ENCODE measurements at regions not wholly inside any gene's neighbourhood (a gene's known extent, or its start where the extent isn't known, plus 50 kb on each side); places are given as distances from the start of the nearest gene placed in this dataset.

DNA sequence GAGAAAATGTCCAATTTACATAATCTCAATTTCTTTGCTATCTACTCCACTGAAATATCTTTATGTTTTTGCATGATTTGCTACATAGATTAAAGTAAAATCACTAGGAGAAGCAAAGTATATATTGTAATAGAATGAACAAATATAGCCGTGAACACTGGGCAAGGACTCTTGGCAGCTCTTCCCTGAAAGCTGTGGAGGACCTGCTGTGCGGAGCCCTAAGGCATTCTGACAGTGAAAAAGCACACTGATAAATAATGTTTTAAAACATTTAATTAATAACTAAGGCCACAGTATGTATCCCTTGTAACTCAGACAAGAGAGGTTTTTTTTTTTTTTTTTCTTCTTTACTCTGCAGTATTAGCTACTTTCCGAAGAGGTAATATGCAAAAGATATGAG, 256.1 kb upstream of the DPYD start:
- H3K4me3 ChIP-seq (ENCODE audit: low read depth, poor library complexity, severe bottlenecking): no peak overlapping the region
- no peak for TF ChIP-seq POLR2A (IDR thresholded peaks at IDR 0.05)
- TF ChIP-seq, protein P1, sequence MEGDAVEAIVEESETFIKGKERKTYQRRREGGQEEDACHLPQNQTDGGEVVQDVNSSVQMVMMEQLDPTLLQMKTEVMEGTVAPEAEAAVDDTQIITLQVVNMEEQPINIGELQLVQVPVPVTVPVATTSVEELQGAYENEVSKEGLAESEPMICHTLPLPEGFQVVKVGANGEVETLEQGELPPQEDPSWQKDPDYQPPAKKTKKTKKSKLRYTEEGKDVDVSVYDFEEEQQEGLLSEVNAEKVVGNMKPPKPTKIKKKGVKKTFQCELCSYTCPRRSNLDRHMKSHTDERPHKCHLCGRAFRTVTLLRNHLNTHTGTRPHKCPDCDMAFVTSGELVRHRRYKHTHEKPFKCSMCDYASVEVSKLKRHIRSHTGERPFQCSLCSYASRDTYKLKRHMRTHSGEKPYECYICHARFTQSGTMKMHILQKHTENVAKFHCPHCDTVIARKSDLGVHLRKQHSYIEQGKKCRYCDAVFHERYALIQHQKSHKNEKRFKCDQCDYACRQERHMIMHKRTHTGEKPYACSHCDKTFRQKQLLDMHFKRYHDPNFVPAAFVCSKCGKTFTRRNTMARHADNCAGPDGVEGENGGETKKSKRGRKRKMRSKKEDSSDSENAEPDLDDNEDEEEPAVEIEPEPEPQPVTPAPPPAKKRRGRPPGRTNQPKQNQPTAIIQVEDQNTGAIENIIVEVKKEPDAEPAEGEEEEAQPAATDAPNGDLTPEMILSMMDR (IDR thresholded peaks at IDR 0.05): no peak
- WGBS, 2 donors: 74 to 76% methylated on average over 3 of the region's 3 CpGs
- DNase-seq (ENCODE audit: low spot score in 2 of 2): no peak
- intact Hi-C loops (cut with DNase I; ENCODE audit: low total_unique reads): no loop called here

DNA sequence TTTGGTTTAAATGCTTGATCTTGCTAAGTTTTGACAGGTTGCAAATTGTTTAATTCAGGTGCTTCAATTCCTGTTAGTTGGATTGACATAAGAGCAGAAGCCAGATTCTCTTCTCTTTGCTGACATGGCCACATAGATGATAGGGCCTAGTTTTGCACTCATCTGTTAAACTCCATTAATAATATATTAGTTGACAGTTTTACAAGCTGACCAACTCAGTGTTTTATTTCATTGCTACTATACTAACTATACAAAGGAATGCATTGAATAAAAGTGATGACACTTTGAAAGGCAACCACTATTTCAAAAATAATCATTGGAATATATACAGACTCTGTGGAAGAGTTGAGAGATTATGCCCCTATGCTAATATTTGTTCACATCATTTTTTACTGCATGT, 255.6 kb upstream of the DPYD start:
- intact Hi-C loops (cut with DNase I; ENCODE audit: low total_unique reads): no loop called here
- H3K4me3 ChIP-seq (ENCODE audit: low read depth, poor library complexity, severe bottlenecking): no peak overlapping the region
- no peak for DNase-seq (ENCODE audit: low spot score in 2 of 2)
- TF ChIP-seq, protein P1 (IDR thresholded peaks at IDR 0.05): no peak
- TF ChIP-seq POLR2A (IDR thresholded peaks at IDR 0.05): no peak

GRCh38 chr1:98172578-98172977, 251.7 kb upstream of the DPYD start:
- TF ChIP-seq, protein P1 (IDR thresholded peaks at IDR 0.05): no peak
- no peak for TF ChIP-seq POLR2A (IDR thresholded peaks at IDR 0.05)
- intact Hi-C loops (cut with DNase I; ENCODE audit: low total_unique reads): no loop called here
- H3K4me3 ChIP-seq (ENCODE audit: low read depth, poor library complexity, severe bottlenecking): no peak overlapping the region
- WGBS, 2 donors: 59 to 66% methylated on average over 3 of the region's 3 CpGs
- no peak for DNase-seq (ENCODE audit: low spot score in 2 of 2)

- H3K4me3 ChIP-seq (ENCODE audit: low read depth, poor library complexity, severe bottlenecking): no peak overlapping the region
- WGBS, 2 donors: 69 to 74% methylated on average over 2 of the region's 2 CpGs
- TF ChIP-seq, protein P1 (IDR thresholded peaks at IDR 0.05): no peak
- TF ChIP-seq POLR2A (IDR thresholded peaks at IDR 0.05): no peak
- no peak for DNase-seq (ENCODE audit: low spot score in 2 of 2)
- intact Hi-C loops (cut with DNase I; ENCODE audit: low total_unique reads): no loop called here
These were observed 251.2 kb upstream of the DPYD start for GRCh38 chr1:98172022-98172421.

GRCh38 chr1:98164509-98164908, 243.7 kb upstream of the DPYD start:
- DNase-seq (ENCODE audit: low spot score in 2 of 2): no peak
- 71 to 74% methylated on average over 4 of the region's 4 CpGs for WGBS, 2 donors
- H3K4me3 ChIP-seq (ENCODE audit: low read depth, poor library complexity, severe bottlenecking): no peak overlapping the region
- TF ChIP-seq POLR2A (IDR thresholded peaks at IDR 0.05): no peak
- TF ChIP-seq, protein P1 (IDR thresholded peaks at IDR 0.05): no peak
- intact Hi-C loops (cut with DNase I; ENCODE audit: low total_unique reads): no loop called here

- WGBS, 2 donors: 59 to 66% methylated on average over 2 of the region's 2 CpGs
- no peak for TF ChIP-seq POLR2A (IDR thresholded peaks at IDR 0.05)
- TF ChIP-seq, protein P1 (IDR thresholded peaks at IDR 0.05): no peak
- no peak for DNase-seq (ENCODE audit: low spot score in 2 of 2)
- intact Hi-C loops (cut with DNase I; ENCODE audit: low total_unique reads): no loop called here
- no peak overlapping the region for H3K4me3 ChIP-seq (ENCODE audit: low read depth, poor library complexity, severe bottlenecking)
These were observed 236.9 kb upstream of the DPYD start for GRCh38 chr1:98157524-98158313.
